Keratinocyte (primary cell): ENCODE measurements at regions not wholly inside any gene's neighbourhood (a gene's known extent, or its start where the extent isn't known, plus 50 kb on each side); places are given as distances from the start of the nearest gene placed in this dataset.

Experiments
- DNase-seq: peaks from one replicate; pipeline ENCODE4 v3.0.0-alpha.2; 2011; ENCODE audit warnings: low read depth, missing footprints, low spot score
- FAIRE-seq: peaks from 2 replicates; lab custom pipeline; 2011; peaks lifted over from hg19 to GRCh38; lab: Jason Lieb, UNC
- H2AFZ ChIP-seq: 2 replicates; pipeline ENCODE4 v1.6.0; 2012; ENCODE audit warnings: low read length, control low read depth, inconsistent platforms; ENCODE audit not compliant: control insufficient read depth
- H3K27ac ChIP-seq: 2 replicates; pipeline ENCODE4 v1.5.1; 2011; ENCODE audit warnings: low read length; ENCODE audit not compliant: control insufficient read depth, insufficient read depth
- H3K27me3 ChIP-seq: 3 replicates; pipeline ENCODE4 v1.6.0; 2011; ENCODE audit warnings: low read length; ENCODE audit not compliant: control insufficient read depth, insufficient read depth; ENCODE audit errors: extremely low read depth
- H3K36me3 ChIP-seq, 2 experiments: 2 replicates in 1 of 2; 3 replicates in 1 of 2; pipeline ENCODE4 v1.5.1; 2011; ENCODE audit warnings: low read length in 2 of 2, mild to moderate bottlenecking in 1 of 2; ENCODE audit not compliant: control insufficient read depth in 2 of 2, insufficient read depth in 2 of 2; ENCODE audit errors: extremely low read depth in 1 of 2
- H3K4me1 ChIP-seq: 3 replicates; pipeline ENCODE4 v1.5.1; 2011; ENCODE audit warnings: low read length; ENCODE audit not compliant: control insufficient read depth, insufficient read depth; ENCODE audit errors: extremely low read depth
- H3K4me2 ChIP-seq: 3 replicates; pipeline ENCODE4 v1.6.0; 2011; ENCODE audit warnings: low read depth, low read length; ENCODE audit not compliant: control insufficient read depth, insufficient read depth; ENCODE audit errors: extremely low read depth
- H3K4me3 ChIP-seq, 3 experiments: fragments of 200-600 bp in 1 of 3; sonication (generic) in 1 of 3; 2 replicates in 2 of 3; 3 replicates in 1 of 3; pipeline ENCODE4 v1.5.1; 2011 to 2016; ENCODE audit warnings: low read length in 3 of 3, mild to moderate bottlenecking in 3 of 3, control low read depth in 2 of 3, inconsistent platforms in 1 of 3, low read depth in 1 of 3, mixed read lengths in 1 of 3, mixed run types in 1 of 3, moderate library complexity in 1 of 3; ENCODE audit not compliant: control insufficient read depth in 2 of 3, insufficient read depth in 2 of 3; ENCODE audit errors: extremely low read depth in 1 of 3
- H3K79me2 ChIP-seq: 2 replicates; pipeline ENCODE4 v1.6.0; 2012; ENCODE audit warnings: low read length; ENCODE audit not compliant: control insufficient read depth, insufficient read depth
- H3K9ac ChIP-seq: 3 replicates; pipeline ENCODE4 v1.6.0; 2011; ENCODE audit warnings: low read length; ENCODE audit not compliant: control insufficient read depth, insufficient read depth; ENCODE audit errors: extremely low read depth
- H3K9me1 ChIP-seq: 3 replicates; pipeline ENCODE4 v1.6.0; 2011; ENCODE audit warnings: low read length; ENCODE audit not compliant: control insufficient read depth, insufficient read depth; ENCODE audit errors: extremely low read depth
- H3K9me3 ChIP-seq: 2 replicates; pipeline ENCODE4 v1.5.1; 2012; ENCODE audit warnings: low read depth, low read length; ENCODE audit not compliant: control insufficient read depth
- H4K20me1 ChIP-seq: 3 replicates; pipeline ENCODE4 v1.6.0; 2011; ENCODE audit warnings: low read length; ENCODE audit not compliant: control insufficient read depth, insufficient read depth; ENCODE audit errors: extremely low read depth
- CTCF ChIP-seq, 3 experiments: IDR thresholded peaks in 1 of 3; conservative IDR thresholded peaks in 1 of 3; optimal IDR thresholded peaks in 1 of 3; 2 replicates in 2 of 3; 3 replicates in 1 of 3; pipeline versions ENCODE3 to v1.5.1; 2011; ENCODE audit warnings: low read length in 3 of 3, mild to moderate bottlenecking in 3 of 3, moderate library complexity in 2 of 3, control low read depth in 1 of 3, inconsistent platforms in 1 of 3; ENCODE audit not compliant: insufficient read depth in 2 of 3; ENCODE audit errors: extremely low read depth in 1 of 3
- EZH2 ChIP-seq: IDR thresholded peaks from one replicate; pipeline ENCODE4 v1.6.1; 2012; ENCODE audit warnings: inconsistent platforms, mild to moderate bottlenecking, low read length, moderate library complexity
- dilution Hi-C: fragments of 300-500 bp; cut with MboI; formaldehyde crosslinking; loops from one replicate; pipeline ENCODE4 v1.7.0; 2020; ENCODE audit warnings: low sequenced_read_pairs; ENCODE audit not compliant: extremely low pct_ligation_motif_present

GRCh38 chr1:229065613-229066012 lies 205.3 kb upstream of the RAB4A start:
- Histone ChIP-seq H4K20me1 (no peaks in the 10 kb centered on the region), H3K9ac (no peak overlapping the region), H3K27me3 (peaks cover 26% of the 10 kb centered on the region), H3K4me3 (no peak overlapping the region), H3K9me3 (no peaks in the 10 kb centered on the region), H3K4me1 (peaks cover 6% of the 10 kb centered on the region), H3K79me2 (no peaks in the 10 kb centered on the region), H3K27ac (no peak overlapping the region), H3K36me3 (no peaks in the 10 kb centered on the region), H3K9me1 (no peaks in the 10 kb centered on the region), H2AFZ (no peak overlapping the region), H3K4me2 (no peak overlapping the region)
- no peak for FAIRE-seq
- DNase-seq = no peak
- no peak for TF ChIP-seq CTCF (optimal IDR thresholded peaks at IDR 0.05 in 1 of 3, IDR thresholded peaks at IDR 0.05 in 1 of 3, conservative IDR thresholded peaks at IDR 0.05 in 1 of 3; ENCODE audit: extremely low read depth in 1 of 3, insufficient read depth in 2 of 3, low read length in 3 of 3)
- dilution Hi-C loops = no loop called here

GRCh38 chr1:229066591-229066990 lies 204.3 kb upstream of the RAB4A start:
- no peak for FAIRE-seq

More at GRCh38 chr1:229066591-229066990, 204.3 kb upstream of the RAB4A start:
- no peak overlapping the region for H3K4me2 ChIP-seq
- H3K36me3 ChIP-seq = no peaks in the 10 kb centered on the region
- H4K20me1 ChIP-seq = no peaks in the 10 kb centered on the region
- dilution Hi-C loops = no loop called here
- H3K9me1 ChIP-seq = no peaks in the 10 kb centered on the region
- DNase-seq = no peak
- H3K27ac ChIP-seq = no peak overlapping the region
- H3K4me1 ChIP-seq = peaks cover 7% of the 10 kb centered on the region
- no peaks in the 10 kb centered on the region for H3K9me3 ChIP-seq
- no peak overlapping the region for H2AFZ ChIP-seq
- H3K27me3 ChIP-seq = peaks cover 26% of the 10 kb centered on the region
- no peaks in the 10 kb centered on the region for H3K79me2 ChIP-seq
- H3K9ac ChIP-seq = no peak overlapping the region
- H3K4me3 ChIP-seq = no peak overlapping the region
- no peak for TF ChIP-seq CTCF (optimal IDR thresholded peaks at IDR 0.05 in 1 of 3, IDR thresholded peaks at IDR 0.05 in 1 of 3, conservative IDR thresholded peaks at IDR 0.05 in 1 of 3; ENCODE audit: extremely low read depth in 1 of 3, insufficient read depth in 2 of 3, low read length in 3 of 3)
- no peak for TF ChIP-seq EZH2
